ENCODE measurements at regions not wholly inside any gene's neighbourhood (a gene's known extent, or its start where the extent isn't known, plus 50 kb on each side); places are given as distances from the start of the nearest gene placed in this dataset.
"Not testable (repeated sequence)": the region's sequence is repeated elsewhere in the genome, so short reads cannot be mapped to it uniquely, and the experiment has no call there.

GRCh38 chr3:80618295-80619256 is 850.8 kb upstream of the ROBO1 start:
- DNase-seq (ENCODE audit: low spot score), result no peak

- DNase-seq (ENCODE audit: low spot score), result no peak
These were observed 844.6 kb upstream of the ROBO1 start for GRCh38 chr3:80612366-80612765.

GRCh38 chr3:80608072-80608471 is 840.3 kb upstream of the ROBO1 start:
- not testable (repeated sequence) for DNase-seq (ENCODE audit: low spot score)

- no peak for DNase-seq (ENCODE audit: low spot score)
These were observed 838.3 kb upstream of the ROBO1 start for GRCh38 chr3:80606073-80606472.

- DNase-seq (ENCODE audit: low spot score), result no peak
These were observed 833.7 kb upstream of the ROBO1 start for GRCh38 chr3:80601479-80601878.

- no peak for DNase-seq (ENCODE audit: low spot score)
These were observed 825.0 kb upstream of the ROBO1 start for GRCh38 chr3:80592792-80593191.

- DNase-seq (ENCODE audit: low spot score), result no peak
These were observed 818.5 kb upstream of the ROBO1 start for GRCh38 chr3:80586338-80586737.

GRCh38 chr3:80580146-80580545 is 812.3 kb upstream of the ROBO1 start:
- DNase-seq (ENCODE audit: low spot score), result no peak

GRCh38 chr3:80564391-80564790 is 796.6 kb upstream of the ROBO1 start:
- no peak for DNase-seq (ENCODE audit: low spot score)

- no peak for DNase-seq (ENCODE audit: low spot score)
These were observed 791.9 kb upstream of the ROBO1 start for GRCh38 chr3:80559701-80560100.

GRCh38 chr3:80556763-80557162 is 789.0 kb upstream of the ROBO1 start:
- DNase-seq (ENCODE audit: low spot score), result no peak

GRCh38 chr3:80554304-80554703 is 786.5 kb upstream of the ROBO1 start:
- no peak for DNase-seq (ENCODE audit: low spot score)

- no peak for DNase-seq (ENCODE audit: low spot score)
These were observed 785.4 kb upstream of the ROBO1 start for GRCh38 chr3:80553211-80553610.

- no peak for DNase-seq (ENCODE audit: low spot score)
These were observed 782.4 kb upstream of the ROBO1 start for GRCh38 chr3:80550174-80550573.

- DNase-seq (ENCODE audit: low spot score), result no peak
These were observed 781.4 kb upstream of the ROBO1 start for GRCh38 chr3:80549173-80549572.

GRCh38 chr3:80543154-80543553 is 775.4 kb upstream of the ROBO1 start:
- DNase-seq (ENCODE audit: low spot score), result no peak

- DNase-seq (ENCODE audit: low spot score), result no peak
These were observed 774.7 kb upstream of the ROBO1 start for GRCh38 chr3:80542456-80542855.

GRCh38 chr3:80537680-80538079 is 769.9 kb upstream of the ROBO1 start:
- no peak for DNase-seq (ENCODE audit: low spot score)

GRCh38 chr3:80535286-80535685 is 767.5 kb upstream of the ROBO1 start:
- DNase-seq (ENCODE audit: low spot score), result no peak

GRCh38 chr3:80533553-80533952 is 765.8 kb upstream of the ROBO1 start:
- DNase-seq (ENCODE audit: low spot score), result no peak

GRCh38 chr3:80526153-80526552 is 758.4 kb upstream of the ROBO1 start:
- no peak for DNase-seq (ENCODE audit: low spot score)

GRCh38 chr3:80521081-80521480 is 753.3 kb upstream of the ROBO1 start:
- no peak for DNase-seq (ENCODE audit: low spot score)

- DNase-seq (ENCODE audit: low spot score), result no peak
These were observed 751.6 kb upstream of the ROBO1 start for GRCh38 chr3:80519436-80519835.

- no peak for DNase-seq (ENCODE audit: low spot score)
These were observed 728.7 kb upstream of the ROBO1 start for GRCh38 chr3:80496452-80496851.

All from pons (tissue), 1 donor.